PC-3 (cell line): ENCODE measurements at regions not wholly inside any gene's neighbourhood (a gene's known extent, or its start where the extent isn't known, plus 50 kb on each side); places are given as distances from the start of the nearest gene placed in this dataset.

Source experiments
- ATAC-seq: fragments of 200-7000 bp; cut with Tn5 transposase; 2 replicates; pipeline ENCODE4 v1.9.1; 2020; ENCODE audit warnings: mild to moderate bottlenecking, moderate library complexity
- BruUV-seq: library from RNA; stranded (reverse); fragments of 400-500 nt; replicated peaks from 2 replicates; lab custom pipeline; 2021; lab: Mats Ljungman, UMichigan
- CTCF ChIA-PET: fragments of 300-600 bp; sonication (Branson Sonifier 250); formaldehyde crosslinking; loops from one replicate; lab custom pipeline; 2022; ENCODE audit warnings: antibody characterized with exemption; lab: Charles Lee
- POLR2A ChIA-PET: fragments of 300-600 bp; sonication (Branson Sonifier 250); formaldehyde crosslinking; loops from one replicate; lab custom pipeline; 2022; ENCODE audit warnings: antibody characterized with exemption; ENCODE audit not compliant: unreplicated experiment; lab: Charles Lee
- DNase-seq: peaks from one replicate; pipeline ENCODE4 v3.0.0-alpha.2; 2015
- H2AFZ ChIP-seq: fragments of 300-600 bp; sonication (generic); 2 replicates; pipeline ENCODE4 v1.6.0; 2016; ENCODE audit warnings: antibody characterized with exemption, low read length
- H3F3A ChIP-seq: fragments of 300-600 bp; sonication (generic); one replicate; pipeline ENCODE4 v1.6.0; 2017; ENCODE audit warnings: antibody characterized with exemption, low read length, control low read depth, mild to moderate bottlenecking; ENCODE audit not compliant: unreplicated experiment
- H3K27ac ChIP-seq: fragments of 300-600 bp; sonication (generic); 2 replicates; pipeline ENCODE4 v1.5.1; 2016; ENCODE audit warnings: mild to moderate bottlenecking, low read length
- H3K27me3 ChIP-seq: fragments of 300-600 bp; sonication (generic); 2 replicates; pipeline ENCODE4 v1.6.1; 2016; ENCODE audit warnings: low read length, mixed read lengths
- H3K36me3 ChIP-seq: fragments of 300-600 bp; sonication (generic); 2 replicates; pipeline ENCODE4 v1.6.1; 2016; ENCODE audit warnings: low read depth, mixed run types, low read length, mixed read lengths
- H3K4me1 ChIP-seq: fragments of 300-600 bp; sonication (generic); 2 replicates; pipeline ENCODE4 v1.5.1; 2016; ENCODE audit warnings: low read length; ENCODE audit not compliant: insufficient read depth
- H3K4me2 ChIP-seq: fragments of 300-600 bp; sonication (generic); 2 replicates; pipeline ENCODE4 v1.6.0; 2016; ENCODE audit warnings: low read length
- H3K4me3 ChIP-seq: fragments of 300-600 bp; sonication (generic); 2 replicates; pipeline ENCODE4 v1.5.1; 2016; ENCODE audit warnings: mild to moderate bottlenecking, low read length, mixed read lengths
- H3K79me2 ChIP-seq: fragments of 300-600 bp; sonication (generic); 2 replicates; pipeline ENCODE4 v1.6.1; 2017; ENCODE audit warnings: low read length, mixed read lengths
- H3K9ac ChIP-seq: fragments of 300-600 bp; sonication (generic); 2 replicates; pipeline ENCODE4 v1.6.0; 2016; ENCODE audit warnings: mild to moderate bottlenecking, low read length
- H3K9me2 ChIP-seq: fragments of 300-600 bp; sonication (generic); replicated peaks from 2 replicates; pipeline ENCODE4 v1.6.1; 2016; ENCODE audit warnings: mixed run types, low read length, mixed read lengths
- H3K9me3 ChIP-seq: fragments of 300-600 bp; sonication (generic); 2 replicates; pipeline ENCODE4 v1.6.1; 2016; ENCODE audit warnings: low read length, mixed read lengths
- H4K20me1 ChIP-seq: fragments of 300-600 bp; sonication (generic); 2 replicates; pipeline ENCODE4 v1.6.1; 2016; ENCODE audit warnings: low read length, mixed read lengths
- CTCF ChIP-seq: fragments of 300-600 bp; sonication (generic); conservative IDR thresholded peaks from 2 replicates; pipeline ENCODE4 v1.5.1; 2017; ENCODE audit warnings: antibody characterized with exemption, low read depth, mild to moderate bottlenecking, low read length
- EZH2 ChIP-seq: fragments of 300-600 bp; sonication (generic); IDR thresholded peaks from one replicate; pipeline ENCODE4 v1.6.1; 2017; ENCODE audit warnings: antibody characterized with exemption, mild to moderate bottlenecking, low read length; ENCODE audit not compliant: unreplicated experiment
- EZH2phosphoT487 ChIP-seq: fragments of 300-600 bp; sonication (generic); IDR thresholded peaks from 2 replicates; pipeline ENCODE4 v1.6.1; 2018; ENCODE audit warnings: mild to moderate bottlenecking, antibody characterized with exemption, low read length, borderline replicate concordance
- intact Hi-C: fragments of 100-400 bp; cut with micrococcal nuclease; formaldehyde crosslinking; loops from 2 replicates; pipeline ENCODE4 v1.9.0; 2023

GRCh38 chr10:28937959-28938358 lies 260.6 kb downstream of the BAMBI start:
- no peak overlapping the region for H3K4me3 ChIP-seq
- no peak overlapping the region for H3K4me2 ChIP-seq
- no peak overlapping the region for H3K27ac ChIP-seq
- DNase-seq (no peak), ATAC-seq (no peak)
- no peaks in the 10 kb centered on the region for H3K27me3 ChIP-seq
- no peaks in the 10 kb centered on the region for H4K20me1 ChIP-seq
- H3K79me2 ChIP-seq = no peaks in the 10 kb centered on the region
- H3F3A ChIP-seq = no peaks in the 10 kb centered on the region
- TF ChIP-seq CTCF = no peak
- no peak for TF ChIP-seq EZH2
- CTCF ChIA-PET = interaction anchor here (0.6 kb wide), 2 partner anchors 192 to 274 kb away, joined by 4 to 6 read pairs; no protein-coding TSS in a partner anchor
- no TSS peak for BruUV-seq
- H3K9me3 ChIP-seq = no peaks in the 10 kb centered on the region
- no peak overlapping the region for H2AFZ ChIP-seq
- no peaks in the 10 kb centered on the region for H3K36me3 ChIP-seq
- H3K9ac ChIP-seq = no peak overlapping the region
- no peaks in the 10 kb centered on the region for H3K9me2 ChIP-seq
- no peaks in the 10 kb centered on the region for H3K4me1 ChIP-seq
- intact Hi-C loops = no loop called here
- POLR2A ChIA-PET = no interaction called here

GRCh38 chr10:28938745-28939144 lies 261.4 kb downstream of the BAMBI start:
- ChIA-PET CTCF (interaction anchor here (0.6 kb wide), 1 partner anchor 275 kb away, joined by 4 read pairs; no protein-coding TSS in a partner anchor), POLR2A (interaction anchor here (0.6 kb wide), 1 partner anchor 265 kb away, joined by 3 read pairs; no protein-coding TSS in a partner anchor)
- H3K9me3 ChIP-seq = no peaks in the 10 kb centered on the region
- H3K27me3 ChIP-seq = no peaks in the 10 kb centered on the region
- intact Hi-C loops = no loop called here
- H2AFZ ChIP-seq = no peak overlapping the region
- H4K20me1 ChIP-seq = no peaks in the 10 kb centered on the region
- no peak overlapping the region for H3K27ac ChIP-seq
- DNase-seq = peak; percentile 41
- no peaks in the 10 kb centered on the region for H3K79me2 ChIP-seq
- no peaks in the 10 kb centered on the region for H3K4me1 ChIP-seq
- TF ChIP-seq EZH2 (no peak), EZH2phosphoT487 (no peak), CTCF (no peak)
- no peak overlapping the region for H3K4me3 ChIP-seq
- no peak overlapping the region for H3K4me2 ChIP-seq
- no TSS peak for BruUV-seq
- no peak overlapping the region for H3K9ac ChIP-seq
- no peak; the same call in 1 of the 2 replicates for ATAC-seq
- H3K9me2 ChIP-seq = no peaks in the 10 kb centered on the region
- no peaks in the 10 kb centered on the region for H3K36me3 ChIP-seq
- H3F3A ChIP-seq = no peaks in the 10 kb centered on the region

GRCh38 chr10:28939281-28940157 lies 262.2 kb downstream of the BAMBI start:
- Histone ChIP-seq H3F3A (no peaks in the 10 kb centered on the region), H3K27ac (no peak overlapping the region), H4K20me1 (no peaks in the 10 kb centered on the region), H3K36me3 (no peaks in the 10 kb centered on the region), H3K79me2 (no peaks in the 10 kb centered on the region), H3K9me3 (no peaks in the 10 kb centered on the region), H2AFZ (no peak overlapping the region), H3K27me3 (no peaks in the 10 kb centered on the region), H3K4me3 (no peak overlapping the region), H3K9me2 (no peaks in the 10 kb centered on the region), H3K4me1 (peaks cover 3% of the 10 kb centered on the region; the same call in 1 of the 2 replicates), H3K9ac (no peak overlapping the region), H3K4me2 (no peak overlapping the region)
- TF ChIP-seq CTCF = 0 out of 2 replicates have a peak, but pooled peaks have one; percentile 29
- TF ChIP-seq EZH2 = no peak
- TF ChIP-seq EZH2phosphoT487 = no peak
- ATAC-seq (no peak), DNase-seq (no peak)
- BruUV-seq = no TSS peak
- ChIA-PET CTCF (no interaction called here), POLR2A (no interaction called here)
- intact Hi-C loops = no loop called here
